ENCODE measurements at regions not wholly inside any gene's neighbourhood (a gene's known extent, or its start where the extent isn't known, plus 50 kb on each side); places are given as distances from the start of the nearest gene placed in this dataset.
"Not testable (repeated sequence)": the region's sequence is repeated elsewhere in the genome, so short reads cannot be mapped to it uniquely, and the experiment has no call there.

GRCh38 chr7:108653526-108653925, 83.9 kb downstream of the DNAJB9 start:
- no peak overlapping the region for H3K27ac ChIP-seq (ENCODE audit: low read length)
- no peaks in the 10 kb centered on the region for H3K36me3 ChIP-seq (ENCODE audit: control insufficient read depth, insufficient read depth, low read length)
- no peaks in the 10 kb centered on the region for H3K9me3 ChIP-seq (ENCODE audit: control insufficient read depth, insufficient read depth, low read length)
- no peak for DNase-seq (ENCODE audit: low read depth, low spot score)
- H3K4me1 ChIP-seq (ENCODE audit: control insufficient read depth, insufficient read depth, low read length) = no peaks in the 10 kb centered on the region
- H3K27me3 ChIP-seq (ENCODE audit: control insufficient read depth, insufficient read depth, low read length) = no peaks in the 10 kb centered on the region
- H3K4me3 ChIP-seq (ENCODE audit: low read length) = no peak overlapping the region
- no CpG with 5 or more reads among the region's 4 CpGs for WGBS (ENCODE audit: insufficient coverage, insufficient read length)

DNA sequence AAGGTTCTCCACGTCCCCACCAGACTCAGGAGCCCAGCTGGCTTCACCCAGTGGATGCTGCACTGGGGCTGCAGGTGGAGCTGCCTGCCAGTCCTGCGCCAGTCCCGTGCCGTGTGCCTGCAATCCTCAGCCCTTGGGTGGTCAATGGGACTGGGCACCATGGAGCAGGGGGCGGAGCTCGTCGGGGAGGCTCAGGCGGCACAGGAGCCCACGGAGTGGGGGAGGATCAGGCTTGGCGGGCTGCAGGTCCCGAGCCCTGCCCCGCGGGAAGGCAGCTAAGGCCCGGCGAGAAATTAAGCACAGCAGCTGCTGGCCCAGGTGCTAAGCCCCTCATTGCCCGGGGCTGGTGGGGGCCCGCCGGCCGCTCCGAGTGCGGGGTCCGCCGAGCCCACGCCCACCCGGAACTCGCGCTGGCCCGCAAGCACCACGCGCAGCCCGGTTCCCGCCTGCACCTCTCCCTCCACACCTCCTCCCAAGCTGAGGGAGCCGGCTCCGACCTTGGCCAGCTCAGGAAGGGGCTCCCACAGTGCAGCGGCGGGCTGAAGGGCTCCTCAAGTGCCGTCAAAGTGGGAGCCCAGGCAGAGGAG, 87.6 kb downstream of the DNAJB9 start:
- not testable (repeated sequence) for H3K27ac ChIP-seq (ENCODE audit: low read length); DNase-seq (ENCODE audit: low read depth, low spot score); H3K9me3 ChIP-seq (ENCODE audit: control insufficient read depth, insufficient read depth, low read length); H3K4me1 ChIP-seq (ENCODE audit: control insufficient read depth, insufficient read depth, low read length); H3K27me3 ChIP-seq (ENCODE audit: control insufficient read depth, insufficient read depth, low read length); H3K4me3 ChIP-seq (ENCODE audit: low read length); H3K36me3 ChIP-seq (ENCODE audit: control insufficient read depth, insufficient read depth, low read length)
- WGBS (ENCODE audit: insufficient coverage, insufficient read length) = no CpG with 5 or more reads among the region's 37 CpGs

- H3K4me3 ChIP-seq (ENCODE audit: low read length) = no peak overlapping the region
- no CpG with 5 or more reads among the region's 3 CpGs for WGBS (ENCODE audit: insufficient coverage, insufficient read length)
- no peaks in the 10 kb centered on the region for H3K36me3 ChIP-seq (ENCODE audit: control insufficient read depth, insufficient read depth, low read length)
- H3K27ac ChIP-seq (ENCODE audit: low read length) = no peak overlapping the region
- H3K4me1 ChIP-seq (ENCODE audit: control insufficient read depth, insufficient read depth, low read length) = no peaks in the 10 kb centered on the region
- H3K9me3 ChIP-seq (ENCODE audit: control insufficient read depth, insufficient read depth, low read length) = no peaks in the 10 kb centered on the region
- no peak for DNase-seq (ENCODE audit: low read depth, low spot score)
- no peaks in the 10 kb centered on the region for H3K27me3 ChIP-seq (ENCODE audit: control insufficient read depth, insufficient read depth, low read length)
These were observed 89.6 kb downstream of the DNAJB9 start for GRCh38 chr7:108659261-108659660.

- no CpG with 5 or more reads among the region's 2 CpGs for WGBS (ENCODE audit: insufficient coverage, insufficient read length)
- Histone ChIP-seq H3K27ac (ENCODE audit: low read length) (no peak overlapping the region), H3K4me3 (ENCODE audit: low read length) (no peak overlapping the region), H3K9me3 (ENCODE audit: control insufficient read depth, insufficient read depth, low read length) (no peaks in the 10 kb centered on the region), H3K4me1 (ENCODE audit: control insufficient read depth, insufficient read depth, low read length) (no peaks in the 10 kb centered on the region), H3K27me3 (ENCODE audit: control insufficient read depth, insufficient read depth, low read length) (no peaks in the 10 kb centered on the region), H3K36me3 (ENCODE audit: control insufficient read depth, insufficient read depth, low read length) (no peaks in the 10 kb centered on the region)
- no peak for DNase-seq (ENCODE audit: low read depth, low spot score)
These were observed 90.2 kb downstream of the DNAJB9 start for GRCh38 chr7:108659867-108660266.

DNA sequence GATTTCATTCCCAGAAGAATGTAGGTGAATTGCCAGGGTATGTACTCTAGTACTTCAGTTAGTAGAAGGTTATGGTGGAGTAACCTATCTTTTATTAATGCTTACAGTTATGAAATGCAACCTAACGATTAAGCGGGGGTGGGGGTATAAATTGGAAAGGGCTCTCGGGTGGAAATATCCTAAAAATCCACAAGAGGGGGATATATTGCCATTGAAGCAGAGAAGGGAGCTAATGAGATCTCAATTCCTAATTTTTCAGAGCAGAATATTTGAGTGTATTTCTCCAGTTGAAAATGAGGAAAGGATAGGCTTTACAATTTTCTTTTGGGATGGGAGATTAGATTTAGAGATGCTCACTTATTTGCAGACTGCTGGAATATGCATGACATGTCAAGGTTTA, 90.8 kb downstream of the DNAJB9 start:
- Histone ChIP-seq H3K4me1 (ENCODE audit: control insufficient read depth, insufficient read depth, low read length) (no peaks in the 10 kb centered on the region), H3K4me3 (ENCODE audit: low read length) (no peak overlapping the region), H3K27me3 (ENCODE audit: control insufficient read depth, insufficient read depth, low read length) (no peaks in the 10 kb centered on the region), H3K27ac (ENCODE audit: low read length) (no peak overlapping the region), H3K36me3 (ENCODE audit: control insufficient read depth, insufficient read depth, low read length) (no peaks in the 10 kb centered on the region), H3K9me3 (ENCODE audit: control insufficient read depth, insufficient read depth, low read length) (no peaks in the 10 kb centered on the region)
- WGBS (ENCODE audit: insufficient coverage, insufficient read length) = no CpG with 5 or more reads among the region's 3 CpGs
- DNase-seq (ENCODE audit: low read depth, low spot score) = no peak

DNA sequence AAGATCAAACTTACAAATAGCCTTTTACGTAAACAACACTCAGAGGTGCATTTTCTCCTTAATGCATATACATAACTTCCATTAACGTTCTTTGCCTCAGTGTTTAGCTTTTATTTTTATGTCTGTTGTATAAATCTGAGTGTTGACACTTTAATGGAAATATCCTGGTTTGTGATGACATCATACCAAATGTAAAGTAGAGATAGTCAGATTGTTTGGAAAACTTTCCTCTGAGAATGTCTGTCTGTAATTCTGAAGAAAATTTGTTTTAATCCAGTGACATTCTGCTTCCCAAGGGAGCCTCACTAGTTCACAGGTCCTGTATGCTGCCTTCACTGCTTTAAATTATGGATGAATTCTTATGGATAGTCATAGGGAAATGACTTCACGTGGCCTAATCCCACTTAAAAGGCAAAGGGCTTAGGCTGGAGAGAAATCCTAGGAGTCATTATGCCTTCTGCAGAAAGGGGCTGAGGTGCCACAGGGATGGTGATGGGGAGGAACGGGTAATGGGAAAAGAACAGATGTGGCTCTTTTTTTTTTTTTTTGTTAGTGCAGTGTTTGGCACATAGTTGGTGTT, 93.2 kb downstream of the DNAJB9 start:
- DNase-seq (ENCODE audit: low read depth, low spot score) = no peak
- no peaks in the 10 kb centered on the region for H3K36me3 ChIP-seq (ENCODE audit: control insufficient read depth, insufficient read depth, low read length)
- no peaks in the 10 kb centered on the region for H3K9me3 ChIP-seq (ENCODE audit: control insufficient read depth, insufficient read depth, low read length)
- H3K4me1 ChIP-seq (ENCODE audit: control insufficient read depth, insufficient read depth, low read length) = no peaks in the 10 kb centered on the region
- H3K27ac ChIP-seq (ENCODE audit: low read length) = no peak overlapping the region
- WGBS (ENCODE audit: insufficient coverage, insufficient read length) = no CpG with 5 or more reads among the region's 4 CpGs
- no peak overlapping the region for H3K4me3 ChIP-seq (ENCODE audit: low read length)
- H3K27me3 ChIP-seq (ENCODE audit: control insufficient read depth, insufficient read depth, low read length) = no peaks in the 10 kb centered on the region

GRCh38 chr7:108663701-108664100, 94.0 kb downstream of the DNAJB9 start:
- Histone ChIP-seq H3K36me3 (ENCODE audit: control insufficient read depth, insufficient read depth, low read length) (no peaks in the 10 kb centered on the region), H3K9me3 (ENCODE audit: control insufficient read depth, insufficient read depth, low read length) (no peaks in the 10 kb centered on the region), H3K4me1 (ENCODE audit: control insufficient read depth, insufficient read depth, low read length) (no peaks in the 10 kb centered on the region), H3K27ac (ENCODE audit: low read length) (no peak overlapping the region), H3K4me3 (ENCODE audit: low read length) (no peak overlapping the region), H3K27me3 (ENCODE audit: control insufficient read depth, insufficient read depth, low read length) (no peaks in the 10 kb centered on the region)
- DNase-seq (ENCODE audit: low read depth, low spot score) = no peak
- 100% methylated on average over 2 of the region's 3 CpGs for WGBS (ENCODE audit: insufficient coverage, insufficient read length)

- H3K4me3 ChIP-seq (ENCODE audit: low read length) = no peak overlapping the region
- no peak overlapping the region for H3K27ac ChIP-seq (ENCODE audit: low read length)
- WGBS (ENCODE audit: insufficient coverage, insufficient read length) = no CpG with 5 or more reads among the region's 2 CpGs
- H3K4me1 ChIP-seq (ENCODE audit: control insufficient read depth, insufficient read depth, low read length) = no peaks in the 10 kb centered on the region
- H3K9me3 ChIP-seq (ENCODE audit: control insufficient read depth, insufficient read depth, low read length) = no peaks in the 10 kb centered on the region
- H3K36me3 ChIP-seq (ENCODE audit: control insufficient read depth, insufficient read depth, low read length) = no peaks in the 10 kb centered on the region
- no peaks in the 10 kb centered on the region for H3K27me3 ChIP-seq (ENCODE audit: control insufficient read depth, insufficient read depth, low read length)
- no peak for DNase-seq (ENCODE audit: low read depth, low spot score)
These were observed 97.5 kb downstream of the DNAJB9 start for GRCh38 chr7:108667216-108667615.

DNA sequence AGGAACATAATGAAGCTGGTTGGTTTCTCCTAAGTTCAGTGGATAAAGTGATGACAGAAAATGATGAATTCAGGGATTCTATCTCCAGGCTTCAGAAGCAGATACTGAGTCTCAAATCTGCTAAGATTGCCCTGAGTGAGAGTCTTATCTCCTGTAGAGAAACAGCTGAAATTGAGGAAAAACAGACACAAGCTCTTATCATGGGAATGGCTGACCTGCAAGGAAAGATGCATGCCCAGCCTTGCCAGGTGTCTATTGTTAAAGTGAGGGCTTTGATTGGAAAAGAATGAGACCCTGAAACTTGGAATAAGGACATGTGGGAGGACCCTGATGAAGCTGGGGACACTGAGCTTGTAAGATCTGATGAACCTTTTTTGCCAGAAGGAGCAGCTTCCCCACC, 100.3 kb downstream of the DNAJB9 start:
- H3K4me3 ChIP-seq (ENCODE audit: low read length) = no peak overlapping the region
- DNase-seq (ENCODE audit: low read depth, low spot score) = no peak
- no peaks in the 10 kb centered on the region for H3K9me3 ChIP-seq (ENCODE audit: control insufficient read depth, insufficient read depth, low read length)
- no peaks in the 10 kb centered on the region for H3K27me3 ChIP-seq (ENCODE audit: control insufficient read depth, insufficient read depth, low read length)
- H3K27ac ChIP-seq (ENCODE audit: low read length) = no peak overlapping the region
- no peaks in the 10 kb centered on the region for H3K4me1 ChIP-seq (ENCODE audit: control insufficient read depth, insufficient read depth, low read length)
- H3K36me3 ChIP-seq (ENCODE audit: control insufficient read depth, insufficient read depth, low read length) = no peaks in the 10 kb centered on the region

DNA sequence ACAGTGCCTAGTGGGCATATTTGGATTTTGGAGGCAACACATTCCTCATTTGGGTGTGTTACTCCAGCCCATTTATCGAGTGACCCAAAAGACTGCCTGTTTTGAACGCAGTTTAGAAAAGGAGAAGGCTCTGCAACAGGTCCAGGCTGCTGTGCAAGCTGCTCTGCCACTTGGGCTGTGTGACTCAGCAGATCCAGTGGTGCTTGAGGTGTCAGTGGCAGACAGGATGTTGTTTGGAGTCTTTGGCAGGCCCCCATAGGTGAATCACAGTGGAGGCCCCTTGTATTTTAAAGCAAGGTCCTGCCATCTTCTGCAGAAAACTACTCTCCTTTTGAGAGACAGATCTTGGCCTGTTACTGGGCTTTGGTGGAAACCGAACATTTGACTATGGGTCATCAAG, 104.0 kb downstream of the DNAJB9 start:
- H3K36me3 ChIP-seq (ENCODE audit: control insufficient read depth, insufficient read depth, low read length); H3K4me1 ChIP-seq (ENCODE audit: control insufficient read depth, insufficient read depth, low read length); H3K27ac ChIP-seq (ENCODE audit: low read length); H3K9me3 ChIP-seq (ENCODE audit: control insufficient read depth, insufficient read depth, low read length); H3K4me3 ChIP-seq (ENCODE audit: low read length); DNase-seq (ENCODE audit: low read depth, low spot score); H3K27me3 ChIP-seq (ENCODE audit: control insufficient read depth, insufficient read depth, low read length): not testable (repeated sequence)
- no CpG with 5 or more reads among the region's 3 CpGs for WGBS (ENCODE audit: insufficient coverage, insufficient read length)

- H3K36me3 ChIP-seq (ENCODE audit: control insufficient read depth, insufficient read depth, low read length) = no peaks in the 10 kb centered on the region
- no peaks in the 10 kb centered on the region for H3K27me3 ChIP-seq (ENCODE audit: control insufficient read depth, insufficient read depth, low read length)
- no CpG with 5 or more reads among the region's 4 CpGs for WGBS (ENCODE audit: insufficient coverage, insufficient read length)
- H3K27ac ChIP-seq (ENCODE audit: low read length) = no peak overlapping the region
- no peaks in the 10 kb centered on the region for H3K4me1 ChIP-seq (ENCODE audit: control insufficient read depth, insufficient read depth, low read length)
- H3K9me3 ChIP-seq (ENCODE audit: control insufficient read depth, insufficient read depth, low read length) = no peaks in the 10 kb centered on the region
- DNase-seq (ENCODE audit: low read depth, low spot score) = no peak
- no peak overlapping the region for H3K4me3 ChIP-seq (ENCODE audit: low read length)
These were observed 115.0 kb downstream of the DNAJB9 start for GRCh38 chr7:108684629-108685028.
